ENCODE measurements at regions not wholly inside any gene's neighbourhood (a gene's known extent, or its start where the extent isn't known, plus 50 kb on each side); places are given as distances from the start of the nearest gene placed in this dataset.

DNA sequence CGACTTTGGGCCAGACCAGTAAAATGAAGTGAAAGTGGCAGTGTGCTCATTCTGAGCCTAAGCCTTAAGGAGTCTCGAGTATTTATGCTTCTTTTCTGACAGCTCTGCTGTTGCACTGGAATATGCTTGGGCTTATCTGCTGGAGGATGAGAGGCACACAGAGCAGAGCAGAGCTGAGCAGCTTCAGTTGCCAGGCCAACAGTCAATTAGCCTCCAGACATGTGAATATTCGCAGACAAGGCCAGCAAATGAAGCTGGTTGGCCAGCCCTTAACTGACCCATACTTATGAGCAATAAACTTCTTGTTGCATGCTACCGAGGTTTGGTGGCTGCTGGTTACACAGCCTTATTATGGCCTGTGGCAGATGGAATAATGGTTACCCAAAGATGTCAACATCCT lies 203.0 kb upstream of the GEMIN8 start:
- TF ChIP-seq, protein P1, sequence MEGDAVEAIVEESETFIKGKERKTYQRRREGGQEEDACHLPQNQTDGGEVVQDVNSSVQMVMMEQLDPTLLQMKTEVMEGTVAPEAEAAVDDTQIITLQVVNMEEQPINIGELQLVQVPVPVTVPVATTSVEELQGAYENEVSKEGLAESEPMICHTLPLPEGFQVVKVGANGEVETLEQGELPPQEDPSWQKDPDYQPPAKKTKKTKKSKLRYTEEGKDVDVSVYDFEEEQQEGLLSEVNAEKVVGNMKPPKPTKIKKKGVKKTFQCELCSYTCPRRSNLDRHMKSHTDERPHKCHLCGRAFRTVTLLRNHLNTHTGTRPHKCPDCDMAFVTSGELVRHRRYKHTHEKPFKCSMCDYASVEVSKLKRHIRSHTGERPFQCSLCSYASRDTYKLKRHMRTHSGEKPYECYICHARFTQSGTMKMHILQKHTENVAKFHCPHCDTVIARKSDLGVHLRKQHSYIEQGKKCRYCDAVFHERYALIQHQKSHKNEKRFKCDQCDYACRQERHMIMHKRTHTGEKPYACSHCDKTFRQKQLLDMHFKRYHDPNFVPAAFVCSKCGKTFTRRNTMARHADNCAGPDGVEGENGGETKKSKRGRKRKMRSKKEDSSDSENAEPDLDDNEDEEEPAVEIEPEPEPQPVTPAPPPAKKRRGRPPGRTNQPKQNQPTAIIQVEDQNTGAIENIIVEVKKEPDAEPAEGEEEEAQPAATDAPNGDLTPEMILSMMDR (IDR thresholded peaks at IDR 0.05; ENCODE audit: insufficient read depth, low read length) = no peak
- TF ChIP-seq POLR2AphosphoS5 (IDR thresholded peaks at IDR 0.05; ENCODE audit: low read depth) (no peak), SPI1 (IDR thresholded peaks at IDR 0.05; ENCODE audit: borderline replicate concordance, low read depth) (no peak)
- TF ChIP-seq, protein P2, sequence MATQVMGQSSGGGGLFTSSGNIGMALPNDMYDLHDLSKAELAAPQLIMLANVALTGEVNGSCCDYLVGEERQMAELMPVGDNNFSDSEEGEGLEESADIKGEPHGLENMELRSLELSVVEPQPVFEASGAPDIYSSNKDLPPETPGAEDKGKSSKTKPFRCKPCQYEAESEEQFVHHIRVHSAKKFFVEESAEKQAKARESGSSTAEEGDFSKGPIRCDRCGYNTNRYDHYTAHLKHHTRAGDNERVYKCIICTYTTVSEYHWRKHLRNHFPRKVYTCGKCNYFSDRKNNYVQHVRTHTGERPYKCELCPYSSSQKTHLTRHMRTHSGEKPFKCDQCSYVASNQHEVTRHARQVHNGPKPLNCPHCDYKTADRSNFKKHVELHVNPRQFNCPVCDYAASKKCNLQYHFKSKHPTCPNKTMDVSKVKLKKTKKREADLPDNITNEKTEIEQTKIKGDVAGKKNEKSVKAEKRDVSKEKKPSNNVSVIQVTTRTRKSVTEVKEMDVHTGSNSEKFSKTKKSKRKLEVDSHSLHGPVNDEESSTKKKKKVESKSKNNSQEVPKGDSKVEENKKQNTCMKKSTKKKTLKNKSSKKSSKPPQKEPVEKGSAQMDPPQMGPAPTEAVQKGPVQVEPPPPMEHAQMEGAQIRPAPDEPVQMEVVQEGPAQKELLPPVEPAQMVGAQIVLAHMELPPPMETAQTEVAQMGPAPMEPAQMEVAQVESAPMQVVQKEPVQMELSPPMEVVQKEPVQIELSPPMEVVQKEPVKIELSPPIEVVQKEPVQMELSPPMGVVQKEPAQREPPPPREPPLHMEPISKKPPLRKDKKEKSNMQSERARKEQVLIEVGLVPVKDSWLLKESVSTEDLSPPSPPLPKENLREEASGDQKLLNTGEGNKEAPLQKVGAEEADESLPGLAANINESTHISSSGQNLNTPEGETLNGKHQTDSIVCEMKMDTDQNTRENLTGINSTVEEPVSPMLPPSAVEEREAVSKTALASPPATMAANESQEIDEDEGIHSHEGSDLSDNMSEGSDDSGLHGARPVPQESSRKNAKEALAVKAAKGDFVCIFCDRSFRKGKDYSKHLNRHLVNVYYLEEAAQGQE (IDR thresholded peaks at IDR 0.05; ENCODE audit: insufficient replicate concordance, low read depth) = no peak
